ENCODE measurements at regions not wholly inside any gene's neighbourhood (a gene's known extent, or its start where the extent isn't known, plus 50 kb on each side); places are given as distances from the start of the nearest gene placed in this dataset.

DNA sequence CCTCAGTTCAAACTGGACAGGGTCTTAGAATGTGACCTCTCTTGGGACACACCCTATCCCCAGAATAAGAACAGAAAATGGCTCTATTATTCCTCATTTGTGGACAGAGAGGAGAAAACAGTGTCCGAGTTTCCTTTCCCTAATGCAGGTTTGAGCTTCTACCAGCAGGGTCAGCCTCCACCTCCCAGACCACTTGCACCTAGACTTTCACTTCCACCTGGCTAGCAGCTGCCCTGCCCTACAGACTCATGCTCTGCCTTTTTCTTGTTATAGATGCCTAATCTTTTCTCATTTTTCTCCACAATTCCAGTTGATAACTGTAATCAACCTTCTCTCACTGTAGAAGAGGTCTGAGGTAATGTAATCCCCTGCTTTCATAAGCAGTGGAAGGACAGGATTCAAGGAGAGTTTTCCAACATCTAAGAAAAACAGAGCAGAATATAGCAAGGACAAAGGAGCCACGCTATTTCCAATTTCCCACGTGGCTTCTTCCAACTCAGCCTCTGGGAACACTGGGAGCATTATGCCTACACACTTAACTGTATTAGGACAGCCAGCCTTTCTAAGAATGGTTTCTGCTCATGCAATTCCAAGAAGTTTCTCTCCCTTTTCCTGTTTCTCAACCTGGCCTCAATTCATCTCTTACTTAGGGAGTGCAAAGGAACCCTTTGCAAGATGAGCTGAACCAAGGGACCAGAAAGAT, 239.8 kb downstream of the BCL11A start:
- TF ChIP-seq, protein P1, sequence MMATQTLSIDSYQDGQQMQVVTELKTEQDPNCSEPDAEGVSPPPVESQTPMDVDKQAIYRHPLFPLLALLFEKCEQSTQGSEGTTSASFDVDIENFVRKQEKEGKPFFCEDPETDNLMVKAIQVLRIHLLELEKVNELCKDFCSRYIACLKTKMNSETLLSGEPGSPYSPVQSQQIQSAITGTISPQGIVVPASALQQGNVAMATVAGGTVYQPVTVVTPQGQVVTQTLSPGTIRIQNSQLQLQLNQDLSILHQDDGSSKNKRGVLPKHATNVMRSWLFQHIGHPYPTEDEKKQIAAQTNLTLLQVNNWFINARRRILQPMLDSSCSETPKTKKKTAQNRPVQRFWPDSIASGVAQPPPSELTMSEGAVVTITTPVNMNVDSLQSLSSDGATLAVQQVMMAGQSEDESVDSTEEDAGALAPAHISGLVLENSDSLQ (IDR thresholded peaks at IDR 0.05): no peak
- TF ChIP-seq ELF4 (IDR thresholded peaks at IDR 0.05) (no peak), FOXM1 (IDR thresholded peaks at IDR 0.05; ENCODE audit: borderline replicate concordance) (no peak), BHLHE40 (IDR thresholded peaks at IDR 0.05; ENCODE audit: borderline replicate concordance) (no peak), ZNF384 (IDR thresholded peaks at IDR 0.05) (no peak), LEF1 (IDR thresholded peaks at IDR 0.05; ENCODE audit: borderline replicate concordance) (no peak), CTBP1 (IDR thresholded peaks at IDR 0.05; ENCODE audit: borderline replicate concordance) (no peak), FOXK2 (IDR thresholded peaks at IDR 0.05) (no peak), SP1 (IDR thresholded peaks at IDR 0.05) (no peak), NFRKB (IDR thresholded peaks at IDR 0.05) (no peak)

Data from HEK293T (cell line).